ENCODE measurements at regions not wholly inside any gene's neighbourhood (a gene's known extent, or its start where the extent isn't known, plus 50 kb on each side); places are given as distances from the start of the nearest gene placed in this dataset.
"Not testable (repeated sequence)": the region's sequence is repeated elsewhere in the genome, so short reads cannot be mapped to it uniquely, and the experiment has no call there.

DNA sequence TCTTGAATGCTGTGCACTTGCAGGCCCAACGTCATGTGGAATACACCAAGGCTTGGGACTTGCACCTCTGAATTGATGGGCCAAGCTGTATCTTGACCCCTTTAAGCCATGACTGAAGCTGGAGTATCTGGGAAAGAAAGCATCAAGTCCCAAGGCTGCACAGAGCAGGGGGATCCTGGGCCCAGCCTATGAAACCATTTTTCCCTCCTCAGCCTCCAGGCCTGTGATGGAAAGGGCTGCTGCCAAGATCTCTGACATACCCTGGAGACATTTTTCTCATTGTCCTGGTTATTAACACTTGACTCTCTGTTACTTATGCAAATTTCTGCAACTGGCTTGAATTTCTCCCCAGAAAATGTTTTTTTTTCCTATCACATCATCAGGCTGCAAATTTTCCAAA, 174.0 kb upstream of the SNX2 start:
- DNase-seq (ENCODE audit: low spot score): no peak

DNA sequence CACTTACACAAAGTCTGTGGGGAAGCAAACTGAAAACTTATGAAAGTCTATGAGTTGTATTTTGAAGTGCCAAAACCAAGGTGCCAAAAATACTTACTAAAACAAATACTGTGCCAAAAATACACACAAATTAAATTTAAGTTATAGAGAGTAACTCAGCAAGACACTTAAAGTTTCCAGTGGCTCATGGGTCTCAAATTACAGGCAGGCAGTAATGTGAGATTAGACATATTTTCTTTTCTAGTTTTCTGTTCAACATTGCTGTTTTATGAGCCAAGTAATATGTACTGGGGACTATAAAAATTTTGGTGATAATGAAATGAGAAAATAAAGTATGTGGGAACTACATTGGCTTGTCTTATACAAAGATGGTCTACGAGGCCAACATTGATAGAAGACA, 172.2 kb upstream of the SNX2 start:
- no peak for DNase-seq (ENCODE audit: low spot score)

DNA sequence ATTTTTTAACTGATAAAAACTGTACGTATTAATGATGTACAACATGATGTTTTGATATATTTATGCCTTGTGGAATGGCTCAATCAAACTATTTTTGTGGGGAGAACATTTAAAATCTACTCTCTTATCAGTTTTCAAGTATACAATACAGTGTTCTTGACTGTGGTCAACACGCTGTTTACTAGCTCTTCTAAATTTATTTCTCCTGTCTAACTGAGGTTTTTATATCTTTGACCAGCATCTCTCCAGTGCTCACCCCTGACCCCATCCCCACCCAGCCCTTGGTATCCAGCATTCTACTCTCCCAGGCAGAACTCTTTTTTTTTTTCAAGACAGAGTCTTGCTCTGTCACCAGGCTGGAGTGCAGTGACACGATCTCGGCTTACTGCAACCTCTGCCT, 169.6 kb upstream of the SNX2 start:
- no peak for DNase-seq (ENCODE audit: low spot score)

DNA sequence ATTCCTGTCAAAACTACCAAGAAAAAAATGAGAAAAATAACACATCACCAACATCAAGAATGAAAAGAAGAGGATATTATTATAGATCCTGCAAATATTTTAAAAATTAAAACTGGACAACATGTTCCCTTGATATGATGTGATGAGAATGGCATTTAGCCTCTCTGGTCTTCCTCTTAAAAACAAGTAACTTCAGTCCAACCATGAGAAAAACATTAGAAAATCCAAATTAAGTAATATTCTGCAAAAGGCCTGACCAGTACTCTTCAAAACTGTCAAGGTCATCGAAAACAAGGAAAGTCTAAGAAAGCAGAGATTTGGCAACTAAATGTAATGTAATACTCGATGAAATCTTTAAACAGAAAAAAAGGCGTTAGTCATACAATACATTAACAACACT, 167.1 kb upstream of the SNX2 start:
- DNase-seq (ENCODE audit: low spot score): no peak

DNA sequence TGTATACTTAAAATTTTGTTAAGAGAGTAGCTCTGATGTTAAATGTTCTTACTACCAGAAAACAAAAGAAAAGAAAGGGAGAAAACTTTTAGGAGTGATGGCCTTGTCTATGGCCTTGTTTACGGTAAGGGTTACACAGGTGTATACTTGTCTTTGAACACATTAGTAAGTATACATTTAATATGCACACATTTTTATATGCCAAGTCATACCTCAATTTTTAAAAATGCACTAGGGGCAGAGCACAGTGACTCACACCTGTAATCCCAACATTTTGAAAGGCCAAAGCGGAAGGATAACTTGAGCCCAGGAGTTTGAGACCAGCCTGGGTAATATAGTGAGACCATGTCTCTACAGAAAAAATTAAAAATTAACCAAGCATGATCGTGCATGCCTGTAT, 166.7 kb upstream of the SNX2 start:
- no peak for DNase-seq (ENCODE audit: low spot score)

DNA sequence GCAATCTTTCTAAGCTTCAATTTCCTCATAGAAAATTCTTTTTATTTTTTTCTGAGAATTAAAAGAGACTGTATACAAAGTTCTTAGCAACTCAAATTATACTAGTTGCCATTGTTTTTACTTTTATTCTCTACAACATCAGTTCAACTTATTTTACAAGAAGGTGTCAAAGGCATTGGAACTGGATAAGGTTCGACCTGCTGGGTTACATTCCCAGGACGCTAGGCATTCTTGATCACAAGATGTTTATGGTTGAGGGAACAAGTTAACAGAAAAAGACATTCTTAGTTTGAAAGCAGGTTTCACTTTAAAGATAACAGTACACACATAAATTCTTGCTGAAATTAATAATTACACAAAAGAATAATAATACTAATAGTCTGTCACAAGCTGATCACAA, 163.5 kb upstream of the SNX2 start:
- DNase-seq (ENCODE audit: low spot score): no peak

DNA sequence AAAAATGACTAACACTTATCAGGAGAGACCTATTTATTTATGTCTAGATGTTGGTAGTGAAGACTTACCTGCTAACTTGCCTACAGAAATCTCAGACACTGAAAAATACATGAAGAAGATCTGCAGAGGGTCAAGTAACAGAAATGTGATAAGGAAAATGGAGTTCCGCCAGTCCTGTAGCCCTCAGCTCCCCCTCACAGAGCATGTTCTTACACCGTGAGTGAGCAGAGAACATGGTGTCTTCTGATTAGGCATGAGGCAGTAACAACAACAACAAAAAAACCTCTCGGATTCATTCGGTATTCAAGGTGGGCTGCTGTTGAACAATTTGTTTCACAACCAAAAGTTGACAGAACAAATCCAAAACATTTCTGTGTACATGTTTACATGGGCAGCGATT, 162.0 kb upstream of the SNX2 start:
- DNase-seq (ENCODE audit: low spot score): no peak

DNA sequence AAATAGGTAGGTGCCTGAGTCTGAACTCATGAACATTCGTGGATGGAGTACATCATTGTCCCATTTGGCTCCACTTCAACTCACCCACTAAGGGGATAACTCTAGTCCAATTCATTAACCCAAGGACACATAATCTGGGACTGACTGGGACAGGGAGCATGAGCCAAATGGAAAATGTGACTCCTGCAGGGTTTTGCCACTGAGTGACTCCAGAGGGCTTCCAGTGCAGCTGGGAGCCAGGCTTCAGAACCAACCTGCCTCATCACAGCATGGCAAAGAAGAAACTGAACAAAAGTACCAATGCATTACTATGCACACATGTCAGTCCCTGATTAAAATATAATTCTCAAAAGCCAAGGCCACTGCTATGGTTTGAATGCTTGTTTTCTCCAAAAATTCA, 159.7 kb upstream of the SNX2 start:
- DNase-seq (ENCODE audit: low spot score): no peak

DNA sequence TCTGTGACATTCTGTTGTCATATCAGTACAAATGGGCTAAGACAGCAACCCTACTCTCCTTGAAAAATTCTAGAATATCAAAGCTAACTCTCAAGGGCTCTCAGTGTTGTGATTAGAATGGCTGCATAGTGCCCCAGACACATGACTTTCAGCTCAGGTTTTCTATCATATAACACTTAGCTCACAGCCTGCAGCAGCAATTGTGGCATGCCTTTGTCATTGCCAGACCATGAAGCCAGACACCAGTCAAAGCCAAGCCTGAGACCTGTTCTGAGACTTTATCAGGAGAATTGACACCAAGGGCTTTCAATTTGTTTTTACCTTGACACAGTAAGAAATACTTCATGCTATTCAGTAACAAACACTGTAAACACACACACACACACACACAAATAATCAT, 159.0 kb upstream of the SNX2 start:
- DNase-seq (ENCODE audit: low spot score): no peak

DNA sequence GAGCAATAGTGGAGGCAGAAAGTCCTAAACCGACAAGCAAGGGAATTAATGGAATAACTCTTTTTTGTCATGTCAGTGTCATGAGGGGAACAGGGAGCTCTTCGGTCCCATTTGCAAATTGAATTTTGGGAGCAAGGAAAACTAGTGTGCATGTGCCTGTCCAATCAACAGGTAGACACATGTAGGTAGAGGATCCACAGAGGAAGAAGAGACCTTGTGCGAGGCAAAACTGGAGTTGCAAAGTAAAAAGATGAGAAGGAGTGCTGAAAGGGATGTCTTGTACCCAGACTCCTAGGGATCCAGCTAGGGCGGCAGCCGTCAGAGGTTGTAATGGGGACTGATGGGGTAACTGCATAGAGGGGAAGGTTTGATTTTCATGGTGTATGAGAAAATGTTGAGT, 156.8 kb upstream of the SNX2 start:
- not testable (repeated sequence) for DNase-seq (ENCODE audit: low spot score)

DNA sequence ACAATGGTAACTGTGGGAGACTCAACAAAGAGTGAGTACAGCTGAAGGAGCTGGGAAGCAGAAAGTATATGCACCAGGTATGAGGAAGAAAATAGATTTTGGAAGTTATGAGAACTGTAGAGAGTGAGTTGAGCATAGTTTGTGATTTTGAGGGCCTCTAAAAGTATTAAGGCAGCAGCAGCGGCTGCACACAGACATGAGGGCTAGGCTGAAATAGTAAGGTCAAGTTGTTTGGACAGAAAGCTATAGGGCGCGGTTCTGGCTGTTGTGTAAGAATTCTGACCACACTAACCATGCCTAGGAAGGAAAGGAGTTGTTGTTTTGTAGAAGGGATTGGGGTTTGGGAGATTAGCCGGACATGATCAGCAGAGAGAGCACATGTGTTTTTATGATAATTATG, 154.1 kb upstream of the SNX2 start:
- not testable (repeated sequence) for DNase-seq (ENCODE audit: low spot score)

DNA sequence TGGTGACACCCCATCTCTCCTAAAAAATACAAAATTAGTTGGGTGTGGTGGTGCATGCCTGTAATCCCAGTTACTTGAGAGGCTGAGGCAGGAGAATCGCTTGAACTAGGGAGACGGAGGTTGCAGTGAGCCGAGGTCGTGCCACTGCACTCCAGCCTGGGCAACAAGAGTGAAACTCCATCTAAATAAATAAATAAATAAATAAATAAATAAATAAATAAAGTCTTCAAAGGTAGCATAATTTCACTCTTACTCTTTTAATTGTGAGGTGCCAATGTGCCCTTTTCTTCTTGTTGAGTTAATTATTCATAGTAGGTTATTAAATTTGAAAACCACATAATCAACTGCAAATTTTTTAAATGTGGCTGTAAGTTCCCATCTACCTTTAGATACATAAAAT, 146.2 kb upstream of the SNX2 start:
- DNase-seq (ENCODE audit: low spot score): not testable (repeated sequence)

DNA sequence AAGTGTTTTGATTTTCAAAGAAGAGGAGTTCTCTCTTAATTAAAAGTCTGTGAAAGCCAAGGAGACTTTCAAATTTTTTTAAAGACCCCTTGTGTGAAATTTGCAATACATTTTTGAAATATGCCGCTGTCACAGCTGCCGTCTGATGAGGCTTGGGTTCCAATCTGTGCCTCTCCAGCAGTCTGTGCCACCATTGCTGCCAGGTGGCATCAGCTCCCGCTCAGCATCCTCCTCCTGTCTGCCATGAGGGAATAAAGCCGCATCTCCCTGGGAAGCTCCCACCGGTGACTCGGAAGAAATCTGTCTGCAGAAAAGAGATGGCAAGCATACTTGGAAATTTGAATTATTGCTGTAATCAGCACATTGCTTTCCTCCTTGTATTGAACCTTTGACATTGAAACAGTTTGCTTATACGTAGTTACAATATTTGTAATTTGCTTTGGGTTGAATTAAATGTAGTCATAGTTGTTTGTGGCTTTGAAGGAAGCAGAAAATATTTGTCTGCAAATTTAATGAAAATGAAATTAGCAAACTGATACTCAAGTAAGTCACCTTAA, 145.7 kb upstream of the SNX2 start:
- DNase-seq (ENCODE audit: low spot score): no peak

DNA sequence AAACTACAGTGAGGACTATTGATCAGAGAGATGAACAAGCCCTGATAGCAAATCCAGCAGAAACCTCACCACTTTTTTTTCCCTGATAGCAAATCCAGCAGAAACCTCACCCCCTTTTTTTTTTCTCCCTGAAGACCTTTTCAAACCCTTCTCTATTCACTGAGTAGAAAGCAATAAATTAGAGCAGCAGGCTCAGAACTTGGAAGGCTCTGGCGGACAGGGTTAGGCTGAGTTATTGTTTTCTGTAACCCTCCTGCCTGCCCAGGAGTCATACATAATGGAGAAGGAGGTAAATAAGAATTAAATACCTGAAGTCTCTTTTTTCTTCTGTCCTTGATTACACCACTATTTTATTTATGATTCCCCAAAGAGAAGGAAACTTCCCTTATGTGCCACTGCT, 136.3 kb upstream of the SNX2 start:
- no peak for DNase-seq (ENCODE audit: low spot score)

DNA sequence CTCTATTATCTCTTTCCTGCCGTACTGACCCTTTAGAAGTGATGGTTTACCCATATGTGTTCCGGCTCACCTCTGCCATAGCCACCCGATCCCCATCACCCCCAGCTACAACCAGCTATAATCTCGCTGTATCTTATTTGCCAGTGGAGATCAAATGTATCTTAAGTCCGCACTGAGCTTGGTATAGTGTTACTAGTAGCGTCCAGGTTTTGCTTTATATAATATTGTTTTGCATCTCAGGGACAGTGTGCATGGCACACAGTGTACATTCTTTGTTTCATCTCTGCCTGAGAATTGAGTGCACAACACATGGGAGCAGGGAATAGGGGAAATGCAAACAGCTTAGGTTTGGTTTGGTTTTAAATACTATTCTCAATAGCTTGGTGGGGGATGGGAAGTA, 135.8 kb upstream of the SNX2 start:
- DNase-seq (ENCODE audit: low spot score): no peak

DNA sequence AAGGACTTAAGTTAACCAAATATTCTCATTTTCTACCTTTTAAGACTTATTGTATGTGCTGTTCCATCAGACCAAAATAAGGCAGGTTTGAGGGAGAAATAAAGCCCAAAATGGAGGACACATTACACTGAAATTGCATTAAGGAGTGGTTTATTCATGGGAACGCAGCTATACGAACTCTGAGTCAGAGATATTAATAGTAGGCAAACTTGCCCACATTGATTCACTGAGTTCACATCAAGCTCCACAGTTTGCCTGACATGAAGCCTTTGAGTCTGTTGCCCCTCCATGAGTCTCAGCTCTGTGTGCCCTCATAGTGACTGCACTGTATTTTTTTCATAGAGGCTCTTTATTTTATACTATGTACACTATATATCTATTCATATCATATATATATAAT, 135.0 kb upstream of the SNX2 start:
- no peak for DNase-seq (ENCODE audit: low spot score)

DNA sequence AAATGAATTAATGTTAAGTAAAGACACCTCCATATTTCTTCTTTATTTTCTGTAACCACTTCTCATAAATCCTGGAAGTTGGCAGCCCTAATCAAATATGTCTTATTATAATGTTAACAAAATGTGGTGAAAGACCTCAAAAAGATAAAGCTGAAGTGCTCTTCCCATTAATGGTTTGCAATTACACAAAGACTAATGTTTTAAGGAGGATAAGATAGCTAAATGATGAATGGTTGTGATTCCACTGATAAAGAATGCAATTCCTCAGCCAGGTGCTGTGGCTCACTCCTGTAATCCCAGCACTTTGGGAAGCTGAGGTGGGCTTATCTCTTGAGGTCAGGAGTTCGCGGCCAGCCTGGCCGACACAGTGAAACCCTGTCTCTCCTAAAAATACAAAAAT, 125.8 kb upstream of the SNX2 start:
- DNase-seq (ENCODE audit: low spot score): no peak

DNA sequence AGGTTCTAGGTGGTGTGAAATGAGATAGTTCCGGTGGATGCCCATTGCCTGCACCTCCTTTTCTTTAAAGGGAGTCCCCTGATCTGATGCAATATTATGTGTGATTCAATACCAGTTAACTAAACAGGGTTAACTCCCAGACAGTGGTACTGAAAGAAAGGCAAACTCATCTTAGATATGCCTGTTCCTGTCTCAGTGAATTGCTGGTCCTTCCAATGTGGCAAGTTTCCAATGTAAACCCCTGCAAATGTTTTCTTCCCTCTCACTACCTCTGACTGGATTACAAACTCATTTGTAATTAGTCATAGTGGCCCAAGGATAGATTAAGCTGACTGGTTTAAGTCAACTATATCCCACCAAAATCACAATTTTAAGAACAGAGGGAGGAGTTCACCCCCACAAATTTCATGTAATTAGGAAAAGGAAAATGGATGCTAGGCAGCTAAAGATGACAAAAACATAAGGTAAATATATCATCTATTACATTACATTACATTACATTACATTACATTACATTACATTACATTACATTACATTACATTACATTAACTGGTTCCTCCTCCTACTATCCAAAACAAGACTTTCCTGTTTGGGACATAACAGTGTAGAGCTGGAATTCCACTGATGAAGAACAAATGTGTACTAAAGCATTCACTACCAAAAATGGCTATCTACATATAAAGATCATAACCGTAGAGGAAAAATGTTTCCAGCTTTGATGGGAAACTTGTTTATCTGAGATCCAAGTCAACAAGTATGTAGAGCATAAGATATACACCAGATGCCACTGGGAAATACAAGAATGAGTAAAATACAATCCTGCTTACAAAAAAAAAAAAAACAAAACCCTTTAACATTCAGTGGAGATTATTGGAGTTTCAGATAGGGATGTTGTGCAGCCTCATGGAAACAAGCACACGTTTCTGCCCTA, 121.5 kb upstream of the SNX2 start:
- DNase-seq (ENCODE audit: low spot score): no peak

DNA sequence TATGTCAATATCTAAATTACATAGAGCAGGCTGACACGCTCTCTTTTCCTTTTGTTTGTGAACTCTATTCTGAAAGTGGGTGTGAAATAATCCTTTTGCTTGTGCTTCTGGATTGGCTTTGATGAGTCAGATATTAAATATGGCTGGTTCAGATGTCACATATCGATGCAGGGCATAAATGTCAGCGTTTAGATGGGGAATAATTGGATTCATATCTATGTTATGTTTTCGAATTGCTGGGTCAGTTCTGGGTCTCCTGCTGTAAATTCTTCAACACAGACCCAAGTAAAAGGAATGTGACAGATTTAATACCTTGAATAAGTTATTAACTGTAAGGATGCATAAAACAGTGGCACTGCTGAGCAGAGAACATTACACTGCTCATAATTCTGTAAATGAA, 118.7 kb upstream of the SNX2 start:
- no peak for DNase-seq (ENCODE audit: low spot score)

DNA sequence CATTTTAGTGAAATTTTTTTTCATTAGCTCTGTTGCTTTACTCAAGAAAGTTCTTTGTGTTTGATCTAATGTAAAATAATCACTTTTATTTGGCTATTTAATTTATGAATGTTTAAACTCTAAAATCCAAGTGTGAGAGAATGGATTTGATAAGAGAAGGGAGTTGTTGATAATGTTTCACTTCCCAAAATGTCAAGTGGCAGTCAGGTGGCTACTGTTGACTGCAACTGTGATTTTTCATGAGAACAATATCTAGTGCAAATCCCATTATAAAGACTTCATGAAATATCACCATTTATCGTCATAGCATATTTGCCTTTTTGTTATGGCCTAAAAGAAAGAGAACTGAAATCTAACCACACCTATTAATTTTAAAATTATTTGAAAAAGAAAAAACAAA, 118.3 kb upstream of the SNX2 start:
- no peak for DNase-seq (ENCODE audit: low spot score)

DNA sequence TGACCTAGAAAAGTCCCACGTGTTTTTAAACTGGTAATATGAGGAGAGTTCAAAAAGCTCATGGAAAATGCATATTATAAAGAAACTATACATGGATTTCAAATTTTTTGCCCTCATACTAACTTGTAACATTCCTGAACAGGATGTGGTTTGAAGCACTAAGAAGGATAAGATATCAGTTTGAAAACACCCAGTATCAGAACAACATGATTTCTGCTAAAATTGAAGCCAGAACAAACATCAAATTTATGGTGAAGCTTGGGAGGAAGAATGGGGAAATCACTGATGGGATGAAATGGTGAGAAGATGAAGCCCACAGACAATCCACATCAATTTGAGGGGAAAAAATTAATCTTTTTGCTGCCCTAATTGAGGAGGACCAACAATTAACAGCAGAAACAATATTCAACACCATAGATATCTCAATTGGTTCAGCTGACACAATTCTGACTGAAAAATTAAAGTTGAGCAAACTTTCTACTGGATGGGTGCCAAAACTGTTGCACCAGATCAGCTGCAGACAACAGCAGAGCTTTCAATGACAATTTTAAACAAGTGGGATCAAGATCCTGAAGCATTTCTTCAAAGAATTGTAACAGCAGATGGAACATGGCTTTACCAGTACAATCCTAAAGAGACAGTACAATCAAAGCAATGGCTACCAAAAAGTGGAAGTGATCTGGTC, 113.2 kb upstream of the SNX2 start:
- DNase-seq (ENCODE audit: low spot score): no peak

DNA sequence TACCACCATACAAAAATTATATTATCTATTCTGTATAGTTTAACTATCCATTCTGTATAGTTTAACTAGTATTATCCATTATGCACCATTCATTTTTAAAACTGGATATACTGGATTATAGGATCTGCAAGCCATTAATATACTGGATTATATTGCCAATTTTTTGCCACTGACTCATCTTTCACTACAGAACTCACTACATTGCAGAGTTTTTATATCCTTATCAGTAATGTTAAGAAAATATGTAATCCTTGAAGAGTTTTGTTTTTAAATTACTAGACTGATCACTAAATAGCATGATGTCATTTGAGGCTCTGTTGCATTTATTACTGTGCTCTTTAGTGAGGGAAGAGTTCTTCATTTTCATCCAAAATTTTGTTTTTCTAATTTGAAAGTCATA, 109.8 kb upstream of the SNX2 start:
- no peak for DNase-seq (ENCODE audit: low spot score)

DNA sequence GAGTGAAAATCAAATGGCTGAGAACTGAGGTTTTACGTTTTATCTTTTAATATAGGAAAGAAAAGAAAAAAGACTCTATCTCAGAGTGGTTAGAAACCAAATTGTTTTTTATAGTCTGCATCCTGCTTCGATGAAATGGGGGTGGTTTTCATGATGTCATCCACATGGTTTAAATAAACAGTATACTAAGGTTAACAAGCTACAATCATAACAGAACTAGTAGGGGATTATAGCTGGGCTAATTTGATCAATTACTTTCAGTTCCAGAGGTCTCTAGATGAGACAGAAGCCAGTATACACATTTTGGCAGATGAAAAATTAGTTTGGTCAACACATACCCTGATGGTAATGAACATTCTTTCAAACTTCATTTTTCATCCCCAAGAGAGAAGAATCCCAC, 106.3 kb upstream of the SNX2 start:
- no peak for DNase-seq (ENCODE audit: low spot score)
